OCI-LY1 (cell line): ENCODE measurements at regions not wholly inside any gene's neighbourhood (a gene's known extent, or its start where the extent isn't known, plus 50 kb on each side); places are given as distances from the start of the nearest gene placed in this dataset.

ENCODE experiments used
- H2AFZ ChIP-seq: fragments of 200-600 bp; sonication (generic), shearing (Covaris generic); 2 replicates; pipeline ENCODE4 v1.6.0; 2014; ENCODE audit warnings: antibody characterized with exemption, mild to moderate bottlenecking, low read length
- H3F3A ChIP-seq: fragments of 200-600 bp; sonication (generic), shearing (Covaris generic); 2 replicates; pipeline ENCODE4 v1.6.0; 2014; ENCODE audit warnings: mild to moderate bottlenecking, antibody characterized with exemption, low read length, moderate library complexity; ENCODE audit not compliant: insufficient read depth
- H3K27ac ChIP-seq: fragments of 200-600 bp; sonication (generic); 2 replicates; pipeline ENCODE4 v1.5.1; 2014; ENCODE audit warnings: low read length, mixed run types, mild to moderate bottlenecking, low read depth; ENCODE audit not compliant: poor library complexity, severe bottlenecking
- H3K27me3 ChIP-seq: fragments of 200-600 bp; sonication (generic); 2 replicates; pipeline ENCODE4 v1.6.0; 2014; ENCODE audit warnings: antibody characterized with exemption, mild to moderate bottlenecking, low read length, moderate library complexity; ENCODE audit not compliant: insufficient read depth
- H3K36me3 ChIP-seq: fragments of 200-600 bp; sonication (generic); 2 replicates; pipeline ENCODE4 v1.6.1; 2014; ENCODE audit warnings: mild to moderate bottlenecking, antibody characterized with exemption, low read length, moderate library complexity, mixed read lengths; ENCODE audit not compliant: insufficient read depth
- H3K4me1 ChIP-seq: fragments of 200-600 bp; sonication (generic); 2 replicates; pipeline ENCODE4 v1.5.1; 2014; ENCODE audit warnings: mild to moderate bottlenecking, low read length, moderate library complexity; ENCODE audit not compliant: insufficient read depth, severe bottlenecking
- H3K4me2 ChIP-seq: fragments of 200-600 bp; sonication (generic), shearing (Covaris generic); 2 replicates; pipeline ENCODE4 v1.6.1; 2014; ENCODE audit warnings: low read length
- H3K4me3 ChIP-seq: fragments of 200-600 bp; sonication (generic); 2 replicates; pipeline ENCODE4 v1.5.1; 2014; ENCODE audit warnings: low read length, low read depth, mild to moderate bottlenecking, mixed read lengths; ENCODE audit not compliant: poor library complexity, severe bottlenecking
- H3K79me2 ChIP-seq: fragments of 200-600 bp; shearing (Covaris generic); 2 replicates; pipeline ENCODE4 v1.6.1; 2016; ENCODE audit warnings: mixed run types, low read length, mixed read lengths; ENCODE audit not compliant: insufficient read depth
- H3K9ac ChIP-seq: fragments of 200-600 bp; sonication (generic), shearing (Covaris generic); 2 replicates; pipeline ENCODE4 v1.6.1; 2014; ENCODE audit warnings: mild to moderate bottlenecking, low read length, mixed read lengths
- H3K9me2 ChIP-seq: fragments of 200-600 bp; sonication (generic), shearing (Covaris generic); 2 replicates; pipeline ENCODE4 v1.6.1; 2014; ENCODE audit warnings: low read depth, mild to moderate bottlenecking, low read length, mixed read lengths
- H3K9me3 ChIP-seq: fragments of 200-600 bp; shearing (Covaris generic); 2 replicates; pipeline ENCODE4 v1.6.1; 2014; ENCODE audit warnings: low read length, mixed read lengths
- H4K20me1 ChIP-seq: fragments of 200-600 bp; sonication (generic), shearing (Covaris generic); 2 replicates; pipeline ENCODE4 v1.6.0; 2016; ENCODE audit warnings: mild to moderate bottlenecking, low read length; ENCODE audit not compliant: insufficient read depth
- CTCF ChIP-seq: fragments of 200-600 bp; sonication (generic), shearing (Covaris generic); IDR thresholded peaks from 2 replicates; pipeline ENCODE4 v1.5.1; 2017; ENCODE audit warnings: mild to moderate bottlenecking, antibody characterized with exemption, low read length, moderate library complexity, mixed read lengths
- EZH2 ChIP-seq: fragments of 200-600 bp; sonication (generic), shearing (Covaris generic); IDR thresholded peaks from 2 replicates; pipeline ENCODE4 v1.8.0; 2017; ENCODE audit warnings: borderline replicate concordance, mixed run types, mild to moderate bottlenecking, antibody characterized with exemption, low read length, moderate library complexity, mixed read lengths

- Histone ChIP-seq H3F3A (no peaks in the 10 kb centered on the region), H4K20me1 (no peaks in the 10 kb centered on the region)
- TF ChIP-seq CTCF (no peak), EZH2 (no peak)
Observed at GRCh38 chr9:22337261-22337660, 109.4 kb upstream of the DMRTA1 start.

DNA sequence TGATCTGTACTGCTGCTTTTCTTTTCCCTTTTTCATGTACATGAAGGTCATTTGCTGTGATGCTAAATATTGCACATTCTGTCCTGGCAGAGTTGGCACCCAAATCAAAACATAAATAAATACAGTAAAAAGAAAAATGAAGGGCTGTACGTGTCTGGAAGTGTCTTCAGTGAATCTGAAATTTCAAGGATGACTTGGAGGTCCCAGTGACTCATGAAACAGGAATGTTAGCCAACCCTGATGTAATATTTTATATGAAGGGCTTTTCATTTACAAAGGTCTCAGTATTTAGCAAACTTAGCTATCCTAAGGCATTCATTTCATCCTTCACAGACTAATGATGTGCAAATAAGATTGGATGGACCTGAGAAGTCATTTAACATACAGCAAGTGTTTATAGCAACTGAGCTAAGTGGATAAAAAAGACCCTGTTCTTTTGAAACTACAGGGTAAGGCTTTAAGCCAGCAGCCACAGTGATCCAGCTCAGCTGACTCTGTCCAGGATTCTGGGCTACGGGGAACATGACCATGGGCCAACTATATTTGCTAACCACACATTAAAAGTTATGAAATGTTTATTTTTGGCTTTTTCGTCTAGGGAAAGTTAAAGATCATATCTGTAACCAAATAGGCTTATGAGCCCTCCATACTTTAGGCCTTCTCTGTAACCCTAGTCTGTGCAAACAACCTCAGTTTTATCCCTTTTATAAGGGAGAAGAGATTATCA lies 104.0 kb upstream of the DMRTA1 start:
- Histone ChIP-seq H3K79me2 (no peaks in the 10 kb centered on the region), H2AFZ (no peak overlapping the region), H3K4me1 (no peaks in the 10 kb centered on the region), H3K27me3 (no peaks in the 10 kb centered on the region), H3K36me3 (no peaks in the 10 kb centered on the region), H3K27ac (no peak overlapping the region), H3K4me3 (no peak overlapping the region), H3K9me3 (no peaks in the 10 kb centered on the region), H4K20me1 (no peaks in the 10 kb centered on the region), H3K4me2 (no peak overlapping the region), H3K9me2 (no peaks in the 10 kb centered on the region), H3F3A (no peaks in the 10 kb centered on the region), H3K9ac (no peak overlapping the region)
- TF ChIP-seq CTCF: no peak
- no peak for TF ChIP-seq EZH2

More at GRCh38 chr9:22337261-22337660, 109.4 kb upstream of the DMRTA1 start:
- no peaks in the 10 kb centered on the region for H3K4me1 ChIP-seq
- H3K4me3 ChIP-seq: no peak overlapping the region
- H3K27ac ChIP-seq: no peak overlapping the region
- no peaks in the 10 kb centered on the region for H3K9me2 ChIP-seq
- H3K9ac ChIP-seq: no peak overlapping the region
- no peak overlapping the region for H3K4me2 ChIP-seq
- no peak overlapping the region for H2AFZ ChIP-seq
- H3K27me3 ChIP-seq: no peaks in the 10 kb centered on the region
- no peaks in the 10 kb centered on the region for H3K79me2 ChIP-seq
- no peaks in the 10 kb centered on the region for H3K36me3 ChIP-seq
- no peaks in the 10 kb centered on the region for H3K9me3 ChIP-seq

DNA sequence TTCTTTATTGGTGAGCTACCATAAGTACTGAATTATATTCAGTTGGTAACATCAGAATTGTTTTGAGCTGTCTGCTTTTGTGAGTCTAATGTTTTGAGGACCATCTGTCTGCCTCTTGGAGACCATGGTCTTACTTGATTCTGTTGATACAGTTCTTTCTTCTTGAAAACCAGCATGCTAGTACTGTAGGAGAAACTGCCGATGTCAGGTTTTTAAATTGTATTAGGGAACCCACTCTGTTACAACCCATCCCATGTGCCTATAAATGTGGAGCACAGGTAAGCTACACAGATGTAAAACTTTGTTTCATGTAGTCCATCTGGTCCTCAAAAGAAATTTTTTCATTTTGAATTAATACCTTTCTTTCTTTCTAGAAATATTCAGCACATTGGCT lies 103.4 kb upstream of the DMRTA1 start:
- no peak for TF ChIP-seq EZH2
- TF ChIP-seq CTCF: no peak
- Histone ChIP-seq H3K27ac (no peak overlapping the region), H3K36me3 (no peaks in the 10 kb centered on the region), H3K4me1 (no peaks in the 10 kb centered on the region), H3K9me2 (no peaks in the 10 kb centered on the region), H3K4me3 (no peak overlapping the region), H3K4me2 (no peak overlapping the region), H3K27me3 (no peaks in the 10 kb centered on the region), H2AFZ (no peak overlapping the region), H3K9ac (no peak overlapping the region), H4K20me1 (no peaks in the 10 kb centered on the region), H3F3A (no peaks in the 10 kb centered on the region), H3K9me3 (no peaks in the 10 kb centered on the region), H3K79me2 (no peaks in the 10 kb centered on the region)
